ENCODE measurements at regions not wholly inside any gene's neighbourhood (a gene's known extent, or its start where the extent isn't known, plus 50 kb on each side); places are given as distances from the start of the nearest gene placed in this dataset.

GRCh38 chr7:131190146-131190545, 137.5 kb upstream of the MKLN1 start:
- TF ChIP-seq ZNF76 (tag by site-specific recombination; IDR thresholded peaks at IDR 0.05; ENCODE audit: borderline replicate concordance, low read depth): no peak
- no peak for TF ChIP-seq CTCF (tag by site-specific recombination; IDR thresholded peaks at IDR 0.05)
- no peak for TF ChIP-seq ZBTB11 (tag by site-specific recombination; conservative IDR thresholded peaks at IDR 0.05; ENCODE audit: low read depth)
- no peak for TF ChIP-seq REST (tag by site-specific recombination; IDR thresholded peaks at IDR 0.05)
- TF ChIP-seq ZNF747 (tag by site-specific recombination; IDR thresholded peaks at IDR 0.05): no peak
- no peak for TF ChIP-seq PBX3 (CRISPR knock-in tag; IDR thresholded peaks at IDR 0.05)
- TF ChIP-seq ZBTB1 (tag by site-specific recombination; IDR thresholded peaks at IDR 0.05): no peak
- no peak for TF ChIP-seq ZNF530 (tag by site-specific recombination; IDR thresholded peaks at IDR 0.05; ENCODE audit: low read depth)
- TF ChIP-seq ZNF148 (tag by site-specific recombination; IDR thresholded peaks at IDR 0.05; ENCODE audit: borderline replicate concordance): no peak
- no peak for TF ChIP-seq ZNF24 (tag by site-specific recombination; IDR thresholded peaks at IDR 0.05)
- no peak for TF ChIP-seq ZFP69B (tag by site-specific recombination; IDR thresholded peaks at IDR 0.05)
- no peak for TF ChIP-seq PRDM2 (tag by site-specific recombination; IDR thresholded peaks at IDR 0.05; ENCODE audit: borderline replicate concordance)

Measured in HEK293 (cell line).